IMR-90 (cell line): ENCODE measurements at regions not wholly inside any gene's neighbourhood (a gene's known extent, or its start where the extent isn't known, plus 50 kb on each side); places are given as distances from the start of the nearest gene placed in this dataset.
A peak's percentile ranks its signal among the peaks of the same experiment; 100 is the strongest.

Experiments used
- ATAC-seq: fragments of 200-7000 bp; cut with Tn5 transposase; 2 replicates; pipeline ENCODE4 v1.9.1; 2020; ENCODE audit warnings: low read depth, mild to moderate bottlenecking, moderate library complexity
- BruUV-seq: library from RNA; stranded (reverse); fragments of 400-500 nt; replicated peaks from 2 replicates; lab custom pipeline; 2021; lab: Mats Ljungman, UMichigan
- CTCF ChIA-PET: fragments of 300-600 bp; formaldehyde crosslinking; extraction: SDS; loops from one replicate; lab custom pipeline; 2021; ENCODE audit warnings: antibody characterized with exemption; lab: Yijun Ruan, JAX
- POLR2A ChIA-PET: fragments of 300-600 bp; sonication (Branson Sonifier 250); formaldehyde crosslinking; loops from one replicate; lab custom pipeline; 2022; ENCODE audit warnings: antibody characterized with exemption; ENCODE audit not compliant: unreplicated experiment; lab: Charles Lee
- DNase-seq: peaks from one replicate; pipeline ENCODE4 v3.0.0; 2013
- H2AFZ ChIP-seq: replicated peaks from 2 replicates; pipeline ENCODE3; 2013; ENCODE audit warnings: low read length, mild to moderate bottlenecking; ENCODE audit not compliant: poor library complexity
- H2AK5ac ChIP-seq: 2 replicates; pipeline ENCODE4 v1.6.1; 2013; ENCODE audit warnings: low read depth, low read length, inconsistent platforms
- H2AK9ac ChIP-seq: replicated peaks from 2 replicates; pipeline ENCODE3; 2013; ENCODE audit warnings: mild to moderate bottlenecking, low read depth, low read length, moderate library complexity; ENCODE audit not compliant: poor library complexity
- H2BK120ac ChIP-seq: 2 replicates; pipeline ENCODE4 v1.6.1; 2013; ENCODE audit warnings: low read depth, low read length, inconsistent platforms
- H2BK15ac ChIP-seq: 3 replicates; pipeline ENCODE4 v1.6.1; 2013; ENCODE audit warnings: low read depth, low read length, inconsistent platforms
- H2BK20ac ChIP-seq: 2 replicates; pipeline ENCODE4 v1.6.1; 2013; ENCODE audit warnings: low read depth, mild to moderate bottlenecking, inconsistent platforms, low read length, moderate library complexity
- H2BK5ac ChIP-seq: 2 replicates; pipeline ENCODE4 v1.6.1; 2013; ENCODE audit warnings: mild to moderate bottlenecking, low read depth, low read length, inconsistent platforms; ENCODE audit not compliant: poor library complexity, severe bottlenecking
- H3K14ac ChIP-seq: replicated peaks from 2 replicates; pipeline ENCODE4 v1.6.1; 2013; ENCODE audit warnings: low read depth, low read length, inconsistent platforms
- H3K18ac ChIP-seq: 2 replicates; pipeline ENCODE4 v1.6.1; 2013; ENCODE audit warnings: low read depth, low read length, control low read depth
- H3K23ac ChIP-seq: 2 replicates; pipeline ENCODE4 v1.6.1; 2013; ENCODE audit warnings: low read depth, low read length, inconsistent platforms
- H3K27ac ChIP-seq: 2 replicates; pipeline ENCODE4 v1.5.1; 2013; ENCODE audit warnings: mild to moderate bottlenecking, control low read depth, low read length; ENCODE audit not compliant: insufficient read depth
- H3K27me3 ChIP-seq: 2 replicates; pipeline ENCODE4 v1.6.1; 2013; ENCODE audit warnings: low read length; ENCODE audit not compliant: control insufficient read depth, insufficient read depth
- H3K36me3 ChIP-seq: 2 replicates; pipeline ENCODE4 v1.6.1; 2013; ENCODE audit warnings: low read length, mixed read lengths; ENCODE audit not compliant: control insufficient read depth, insufficient read depth
- H3K4ac ChIP-seq: 2 replicates; pipeline ENCODE4 v1.6.1; 2013; ENCODE audit warnings: low read depth, low read length, inconsistent platforms
- H3K4me1 ChIP-seq: 2 replicates; pipeline ENCODE4 v1.6.1; 2013; ENCODE audit warnings: low read length, mixed read lengths; ENCODE audit not compliant: control insufficient read depth, insufficient read depth
- H3K4me2 ChIP-seq: 2 replicates; pipeline ENCODE4 v1.6.1; 2013; ENCODE audit warnings: low read depth, mild to moderate bottlenecking, control low read depth, low read length, moderate library complexity
- H3K4me3 ChIP-seq: 2 replicates; pipeline ENCODE4 v1.5.1; 2013; ENCODE audit warnings: low read depth, mild to moderate bottlenecking, control low read depth, low read length, moderate library complexity; ENCODE audit not compliant: insufficient read depth
- H3K56ac ChIP-seq: 2 replicates; pipeline ENCODE4 v1.6.1; 2013; ENCODE audit warnings: low read length, inconsistent platforms; ENCODE audit not compliant: insufficient read depth; ENCODE audit errors: extremely low read depth
- H3K79me1 ChIP-seq, 2 experiments: 2 replicates each; pipeline ENCODE4 v1.6.1; 2013; ENCODE audit warnings: low read length in 2 of 2, inconsistent platforms in 1 of 2, low read depth in 1 of 2
- H3K9ac ChIP-seq: 2 replicates; pipeline ENCODE4 v1.6.1; 2013; ENCODE audit warnings: low read depth, low read length, control low read depth
- H3K9me1 ChIP-seq: 2 replicates; pipeline ENCODE4 v1.6.1; 2013; ENCODE audit warnings: low read length, inconsistent platforms; ENCODE audit not compliant: insufficient read depth
- H3K9me3 ChIP-seq: 2 replicates; pipeline ENCODE4 v1.6.1; 2013; ENCODE audit warnings: low read length; ENCODE audit not compliant: control insufficient read depth, insufficient read depth
- H4K20me1 ChIP-seq: 2 replicates; pipeline ENCODE4 v1.6.1; 2013; ENCODE audit warnings: low read length, inconsistent platforms; ENCODE audit not compliant: insufficient read depth
- H4K5ac ChIP-seq: 2 replicates; pipeline ENCODE4 v1.6.1; 2013; ENCODE audit warnings: mild to moderate bottlenecking, low read depth, low read length, control low read depth
- H4K8ac ChIP-seq, 2 experiments: 2 replicates each; pipeline ENCODE4 v1.6.1; 2013; ENCODE audit warnings: low read depth in 2 of 2, low read length in 2 of 2, control low read depth in 1 of 2, inconsistent platforms in 1 of 2
- H4K91ac ChIP-seq: 2 replicates; pipeline ENCODE4 v1.6.1; 2013; ENCODE audit warnings: low read depth, low read length, inconsistent platforms; ENCODE audit not compliant: insufficient read depth
- BHLHE40 ChIP-seq: fragments of 150-350 bp; IDR thresholded peaks from 2 replicates; pipeline ENCODE4 v1.6.1; 2016; ENCODE audit warnings: mild to moderate bottlenecking, low read depth, low read length
- MAFK ChIP-seq: IDR thresholded peaks from 2 replicates; pipeline ENCODE4 v1.6.1; 2012; ENCODE audit warnings: low read depth, low read length, improper control_type of control experiment
- NFE2L2 ChIP-seq: fragments of 150-350 bp; IDR thresholded peaks from 2 replicates; pipeline ENCODE4 v1.6.1; 2016; ENCODE audit warnings: low read depth, mild to moderate bottlenecking, low read length
- RAD21 ChIP-seq: IDR thresholded peaks from 2 replicates; pipeline ENCODE4 v1.6.1; 2012; ENCODE audit warnings: low read length, improper control_type of control experiment
- RCOR1 ChIP-seq: IDR thresholded peaks from 2 replicates; pipeline ENCODE4 v1.6.1; 2012; ENCODE audit warnings: mild to moderate bottlenecking, low read length, improper control_type of control experiment; ENCODE audit not compliant: insufficient replicate concordance
- WGBS, 2 experiments: methylation state at CpG; one replicate each; pipeline versions ENCODE4 v1.1.5 to v1.1.7; 2013; ENCODE audit warnings: missing lambda C conversion rate in 2 of 2; ENCODE audit not compliant: insufficient read length in 1 of 2; ENCODE audit errors: extremely low coverage in 2 of 2; 5-methylcytosine and 5-hydroxymethylcytosine counted together
- dilution Hi-C: fragments of 300-500 bp; cut with HindIII; formaldehyde crosslinking; loops from one replicate; pipeline ENCODE4 v1.14.3; 2018; ENCODE audit warnings: low sequenced_read_pairs; ENCODE audit not compliant: unreplicated experiment
- in situ Hi-C: fragments of 300-500 bp; cut with MboI; formaldehyde crosslinking; loops from 3 replicates; pipeline ENCODE4 v1.14.3; 2019; ENCODE audit warnings: low sequenced_read_pairs, inconsistent platforms, mixed read lengths
- intact Hi-C: fragments of 100-400 bp; cut with micrococcal nuclease; formaldehyde crosslinking; loops from 2 replicates; pipeline ENCODE4 v1.10.0; 2022
- TF ChIP-seq, protein P1 (sequence below): fragments of 150-350 bp; IDR thresholded peaks from 2 replicates; pipeline ENCODE4 v1.6.1; 2016; ENCODE audit warnings: low read depth, mild to moderate bottlenecking, low read length, moderate library complexity, borderline replicate concordance

DNA sequence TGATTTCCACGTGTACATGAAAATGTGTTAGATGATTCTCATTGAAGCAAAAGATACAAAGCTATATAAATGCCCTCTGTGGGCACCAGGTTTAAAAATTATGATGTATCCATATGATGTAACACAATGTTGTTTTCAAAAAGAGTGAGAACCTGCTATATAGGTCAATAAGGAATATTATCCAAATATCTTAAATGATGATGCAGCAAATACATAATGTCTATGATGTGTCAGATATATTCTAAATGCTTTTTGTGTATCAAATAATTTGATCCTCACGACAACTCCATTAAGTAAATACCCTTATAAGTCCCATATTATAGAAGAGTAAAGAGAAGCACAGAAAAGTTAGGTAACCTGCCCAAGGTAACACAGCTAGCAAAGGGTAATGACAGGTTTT lies 393.0 kb upstream of the DCN start:
- H2AK9ac ChIP-seq = no peak overlapping the region
- no peaks in the 10 kb centered on the region for H3K9me1 ChIP-seq
- H3K79me1 ChIP-seq = no peaks in the 10 kb centered on the region
- TF ChIP-seq, protein P1, sequence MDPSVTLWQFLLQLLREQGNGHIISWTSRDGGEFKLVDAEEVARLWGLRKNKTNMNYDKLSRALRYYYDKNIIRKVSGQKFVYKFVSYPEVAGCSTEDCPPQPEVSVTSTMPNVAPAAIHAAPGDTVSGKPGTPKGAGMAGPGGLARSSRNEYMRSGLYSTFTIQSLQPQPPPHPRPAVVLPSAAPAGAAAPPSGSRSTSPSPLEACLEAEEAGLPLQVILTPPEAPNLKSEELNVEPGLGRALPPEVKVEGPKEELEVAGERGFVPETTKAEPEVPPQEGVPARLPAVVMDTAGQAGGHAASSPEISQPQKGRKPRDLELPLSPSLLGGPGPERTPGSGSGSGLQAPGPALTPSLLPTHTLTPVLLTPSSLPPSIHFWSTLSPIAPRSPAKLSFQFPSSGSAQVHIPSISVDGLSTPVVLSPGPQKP = no peak
- no peak for TF ChIP-seq RCOR1
- no peak for TF ChIP-seq BHLHE40
- no peak for TF ChIP-seq NFE2L2
- TF ChIP-seq RAD21 = no peak
- peak; percentile 69 for TF ChIP-seq MAFK
- no peak overlapping the region for H2BK120ac ChIP-seq
- no peaks in the 10 kb centered on the region for H3K9me3 ChIP-seq
- H4K20me1 ChIP-seq = no peaks in the 10 kb centered on the region
- no peak overlapping the region for H3K9ac ChIP-seq
- no peak overlapping the region for H4K5ac ChIP-seq
- no peak overlapping the region for H3K56ac ChIP-seq
- H3K4me2 ChIP-seq = no peak overlapping the region
- no peak overlapping the region for H3K4me3 ChIP-seq
- H3K27ac ChIP-seq = no peak overlapping the region
- ATAC-seq (no peak), DNase-seq (no peak)
- no peak overlapping the region for H4K91ac ChIP-seq
- dilution Hi-C loops = no loop called here
- WGBS, 2 experiments = no CpG with 5 or more reads among the region's 2 CpGs
- CTCF ChIA-PET = interaction anchor here (0.7 to 3.4 kb wide), 3 partner anchors 13 to 203 kb away, joined by 4 to 13 read pairs (median 4); no protein-coding TSS in a partner anchor
- POLR2A ChIA-PET = no interaction called here
- no peaks in the 10 kb centered on the region for H3K4me1 ChIP-seq
- H2BK20ac ChIP-seq = no peak overlapping the region
- in situ Hi-C loops = no loop called here
- no peak overlapping the region for H3K4ac ChIP-seq
- no peaks in the 10 kb centered on the region; the same call in 1 of the 2 replicates for H3K27me3 ChIP-seq
- H2BK5ac ChIP-seq = no peak overlapping the region
- H4K8ac ChIP-seq = no peak overlapping the region
- H2AFZ ChIP-seq = no peak overlapping the region
- H2AK5ac ChIP-seq = no peak overlapping the region
- no peak overlapping the region for H3K18ac ChIP-seq
- no peak overlapping the region for H2BK15ac ChIP-seq
- no peaks in the 10 kb centered on the region for H3K36me3 ChIP-seq
- no TSS peak for BruUV-seq
- H3K23ac ChIP-seq = no peak overlapping the region
- no peak overlapping the region for H3K14ac ChIP-seq
- intact Hi-C loops = no loop called here
